Right renal cortex interstitium (tissue), 3 donors: ENCODE measurements at regions not wholly inside any gene's neighbourhood (a gene's known extent, or its start where the extent isn't known, plus 50 kb on each side); places are given as distances from the start of the nearest gene placed in this dataset.
A peak's percentile ranks its signal among the peaks of the same experiment; 100 is the strongest.
"Not testable (repeated sequence)": the region's sequence is repeated elsewhere in the genome, so short reads cannot be mapped to it uniquely, and the experiment has no call there.

Source experiments
- DNase-seq, 3 donors: peaks; one replicate each; pipeline ENCODE4 v3.0.0-alpha.2; 2013; ENCODE audit warnings: low read depth in 3 of 3, low spot score in 2 of 3

DNA sequence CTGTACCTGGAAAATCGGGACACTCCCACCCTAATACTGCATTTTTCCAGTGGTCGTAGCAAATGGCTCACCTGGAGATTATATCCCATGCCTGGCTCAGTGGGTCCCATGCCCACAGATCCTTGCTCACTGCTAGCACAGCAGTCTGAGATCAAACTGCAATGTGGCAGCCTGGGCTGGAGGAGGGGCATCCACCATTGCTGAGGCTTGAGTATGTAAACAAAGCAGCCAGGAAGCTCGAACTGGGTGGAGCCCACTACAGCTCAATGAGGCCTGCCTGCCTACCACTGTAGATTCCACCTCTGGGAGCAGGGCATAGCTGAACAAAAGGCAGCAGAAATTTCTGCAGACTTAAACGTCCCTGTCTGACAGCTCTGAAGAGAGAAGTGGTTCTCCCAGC is 213.6 kb upstream of the COX10 start:
- DNase-seq, result not testable (repeated sequence)

GRCh38 chr17:13862346-13862745 is 207.0 kb upstream of the COX10 start:
- no peak for DNase-seq

- no peak for DNase-seq
Measured at GRCh38 chr17:13863436-13863835, 205.9 kb upstream of the COX10 start.

DNA sequence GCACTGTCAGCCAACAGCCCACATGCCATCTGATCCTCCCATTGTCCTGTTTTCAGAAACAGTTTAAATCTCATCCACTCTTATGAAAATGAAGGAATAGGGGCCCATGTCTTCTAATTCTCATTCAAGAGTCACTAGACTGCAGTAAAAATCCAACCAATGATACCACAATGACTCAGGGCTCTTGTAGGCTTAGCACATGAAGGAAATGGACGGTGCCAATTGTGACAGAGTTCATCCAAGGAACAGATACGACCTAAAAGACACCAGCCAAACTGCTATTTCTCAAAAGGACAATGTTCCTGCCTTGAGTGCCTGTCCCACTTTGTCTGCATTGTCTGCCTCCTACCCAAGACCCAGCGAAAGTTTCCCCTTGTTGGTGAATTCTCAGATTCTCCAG is 204.8 kb upstream of the COX10 start:
- no peak for DNase-seq

GRCh38 chr17:13865650-13866049 is 203.7 kb upstream of the COX10 start:
- peak in 1 of 3 donors; percentile 38 for DNase-seq

- no peak for DNase-seq
Measured at GRCh38 chr17:13869331-13869940, 199.9 kb upstream of the COX10 start.

GRCh38 chr17:13871261-13871660 is 198.0 kb upstream of the COX10 start:
- DNase-seq, result no peak

GRCh38 chr17:13874134-13874533 is 195.2 kb upstream of the COX10 start:
- no peak for DNase-seq

DNA sequence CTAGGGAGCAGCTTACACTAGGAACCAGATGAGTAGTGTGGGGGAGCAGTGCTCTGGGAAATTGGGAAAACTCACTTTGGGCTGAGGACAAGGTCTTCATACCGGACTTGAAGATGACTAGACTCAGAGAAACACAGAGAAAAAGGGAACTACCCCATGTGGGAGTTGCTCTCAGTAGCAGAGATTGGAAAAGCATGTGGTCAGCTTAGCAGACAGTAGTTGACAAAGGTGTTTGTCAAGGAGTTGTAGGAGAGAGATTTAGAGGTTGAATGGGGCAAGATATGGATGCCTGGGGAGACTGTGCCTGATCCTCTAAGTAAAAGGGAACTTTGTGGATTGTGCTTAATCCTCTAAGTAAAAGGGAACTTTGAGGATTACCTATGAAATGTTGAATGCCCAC is 194.5 kb upstream of the COX10 start:
- no peak for DNase-seq

DNA sequence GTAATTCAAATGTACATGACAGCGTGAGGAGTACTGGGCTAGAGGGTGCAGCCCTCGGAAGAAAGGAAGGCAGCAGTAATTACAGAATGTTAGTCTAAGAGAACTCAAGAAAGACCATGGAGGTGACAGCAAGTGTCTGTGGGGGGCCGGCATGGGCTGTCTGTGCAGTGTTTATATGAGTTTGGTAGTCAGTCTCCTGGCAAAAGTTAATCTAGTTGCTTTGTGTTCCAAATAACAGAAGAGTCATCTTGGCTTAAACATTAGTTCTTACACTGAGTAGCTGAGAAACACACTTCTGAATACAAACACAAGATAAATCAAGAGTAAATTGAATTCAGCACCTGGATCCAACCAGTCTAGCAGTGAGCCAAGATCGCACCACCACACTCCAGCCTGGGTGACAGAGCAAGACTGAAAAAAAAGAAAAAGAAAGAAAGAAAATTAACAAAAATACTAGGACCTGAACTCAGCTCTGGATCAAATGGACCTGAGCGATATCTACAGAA is 189.3 kb upstream of the COX10 start:
- no peak for DNase-seq

- DNase-seq, result no peak
Measured at GRCh38 chr17:13883659-13884058, 185.6 kb upstream of the COX10 start.

DNA sequence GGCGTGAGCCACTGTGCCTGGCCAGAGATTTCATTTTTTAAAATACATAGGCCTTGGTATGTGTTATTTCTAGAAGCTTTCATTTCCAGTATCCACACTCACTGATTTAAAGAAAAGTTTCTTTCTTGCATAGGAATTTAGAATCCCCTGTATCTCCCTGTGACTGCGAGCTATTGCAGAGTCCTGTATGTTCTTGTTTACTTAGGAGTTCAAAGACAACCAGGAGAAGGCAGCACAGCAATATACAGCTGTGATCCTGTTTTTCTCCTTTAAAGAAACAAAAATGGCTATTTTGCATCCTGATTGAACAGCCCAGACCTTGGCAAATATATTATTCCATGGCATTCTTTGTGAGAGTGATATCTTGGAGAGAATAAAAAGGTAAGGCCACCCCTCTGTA is 185.0 kb upstream of the COX10 start:
- no peak for DNase-seq

GRCh38 chr17:13885550-13885949 is 183.8 kb upstream of the COX10 start:
- no peak for DNase-seq

DNA sequence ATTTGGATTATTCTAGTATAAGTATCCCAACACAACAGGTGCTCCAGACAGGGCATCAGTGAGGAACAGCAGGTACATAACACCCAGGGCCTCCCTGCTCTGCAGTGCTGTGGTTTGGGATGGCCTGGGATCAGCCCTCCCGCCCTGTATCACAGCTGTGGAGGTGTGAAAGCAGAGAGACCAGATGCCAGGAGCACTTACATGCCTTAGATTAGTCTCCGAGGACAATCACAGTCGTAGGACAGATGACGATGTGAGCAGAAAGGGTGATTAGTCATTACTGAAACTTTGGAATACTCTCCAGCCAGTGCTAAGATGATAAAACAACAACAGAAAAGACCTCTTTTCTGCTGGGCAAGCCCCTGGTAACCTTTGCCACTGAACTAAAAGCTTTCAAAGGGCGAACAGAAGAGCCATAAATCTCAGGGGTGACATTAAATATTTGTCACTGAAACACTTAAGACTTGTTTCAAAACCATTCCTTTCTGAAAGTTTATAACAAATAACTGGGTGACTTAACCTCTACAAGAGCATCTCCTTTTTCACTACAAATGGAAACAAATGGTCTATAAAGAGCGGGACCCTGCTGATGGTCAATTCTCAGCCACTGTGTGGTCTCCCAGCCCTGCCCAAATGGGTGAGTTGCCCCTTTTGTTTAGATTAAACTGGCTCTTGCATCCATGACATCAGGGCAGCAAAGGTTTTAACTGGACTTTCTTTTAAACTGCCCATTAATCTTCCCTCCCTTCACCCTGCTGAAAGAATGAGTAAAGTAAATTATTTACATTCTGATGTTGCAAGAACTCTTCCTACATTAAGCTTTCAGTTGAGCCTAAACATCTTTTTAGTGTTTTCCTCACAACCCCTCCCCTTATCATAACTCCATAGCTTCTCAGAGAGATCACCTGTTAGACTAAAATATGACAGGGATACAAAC is 183.1 kb upstream of the COX10 start:
- no peak for DNase-seq

- no peak for DNase-seq
Measured at GRCh38 chr17:13888056-13888609, 181.2 kb upstream of the COX10 start.

GRCh38 chr17:13908971-13909370 is 160.3 kb upstream of the COX10 start:
- not testable (repeated sequence) for DNase-seq

- DNase-seq, result no peak
Measured at GRCh38 chr17:13909901-13910519, 159.3 kb upstream of the COX10 start.

DNA sequence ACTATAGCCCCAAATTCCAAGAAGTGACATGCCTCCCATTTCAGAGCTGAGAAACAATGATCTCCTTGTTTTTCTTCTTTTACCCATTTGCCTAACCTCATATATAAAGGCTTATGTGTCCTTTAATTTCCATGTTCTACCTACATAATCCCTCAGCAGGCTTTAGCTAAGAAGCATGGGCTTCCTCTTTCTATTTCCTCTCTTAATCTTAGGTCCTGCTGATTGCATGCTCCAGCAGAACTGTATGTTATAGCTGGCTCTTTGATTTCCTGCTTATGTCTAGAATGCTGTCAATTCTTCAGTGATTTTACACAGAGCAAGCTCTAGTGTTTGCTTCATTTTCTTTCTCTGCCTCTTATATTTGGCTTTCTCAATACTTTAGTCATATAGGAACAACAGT is 151.7 kb upstream of the COX10 start:
- DNase-seq, result no peak

DNA sequence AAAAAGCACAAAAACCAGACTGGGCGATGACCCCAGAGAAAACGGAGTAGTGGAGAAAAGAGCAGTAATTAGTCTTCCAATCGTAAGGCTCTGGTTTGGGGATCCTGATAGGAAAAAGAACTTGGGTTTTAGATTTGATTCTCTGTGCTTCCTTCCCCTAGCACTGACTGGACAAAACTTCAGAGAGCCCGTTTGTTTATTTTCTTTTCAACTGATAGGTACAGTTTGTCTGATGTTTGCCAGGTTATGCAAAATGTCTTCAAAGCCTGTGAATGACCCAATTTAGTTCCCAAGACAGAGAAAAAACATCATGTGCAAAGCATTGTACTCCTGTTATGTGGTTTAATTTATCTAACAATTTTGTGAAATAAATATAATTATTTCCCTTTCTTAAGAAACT is 151.1 kb upstream of the COX10 start:
- no peak for DNase-seq

DNA sequence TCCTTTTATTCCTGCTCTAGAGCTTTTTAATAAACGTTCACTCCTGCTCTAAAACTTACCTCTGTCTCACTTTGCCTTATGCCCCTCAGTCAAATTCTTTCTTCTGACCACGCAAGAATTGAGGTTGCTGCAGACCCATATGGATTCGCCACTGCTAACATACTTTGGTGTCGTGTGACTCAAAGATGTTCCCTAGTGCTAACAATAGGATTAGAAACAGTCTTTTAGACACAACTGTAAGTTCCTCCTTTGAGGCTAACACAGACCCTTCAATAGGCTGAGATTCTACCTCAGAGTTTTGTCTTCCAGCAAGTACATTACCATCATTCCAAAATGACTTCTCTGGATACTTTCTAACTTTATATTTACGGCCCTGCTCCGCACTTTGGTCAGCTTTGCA is 149.5 kb upstream of the COX10 start:
- DNase-seq, result no peak

DNA sequence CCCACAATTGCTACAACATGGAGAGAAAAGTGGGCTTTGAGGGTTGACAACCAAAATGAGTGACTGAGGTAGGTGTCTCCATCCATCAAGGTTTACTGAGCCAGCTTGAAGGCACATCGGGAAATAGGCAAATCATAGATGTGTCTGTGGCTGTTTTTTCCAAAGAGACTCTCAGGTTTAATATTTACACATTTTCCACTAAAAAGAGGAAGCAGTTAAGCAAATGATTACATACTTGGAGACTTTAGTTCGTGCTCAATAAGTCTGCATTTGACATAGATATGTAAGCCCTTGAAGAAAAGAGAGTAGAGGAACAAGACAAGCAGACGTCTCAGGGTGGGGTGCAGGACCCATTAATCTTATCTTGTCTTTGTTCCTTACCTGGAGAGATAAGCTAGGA is 148.9 kb upstream of the COX10 start:
- DNase-seq, result no peak
